ENCODE measurements at regions not wholly inside any gene's neighbourhood (a gene's known extent, or its start where the extent isn't known, plus 50 kb on each side); places are given as distances from the start of the nearest gene placed in this dataset.

GRCh38 chr18:64275593-64276300, 126.9 kb upstream of the LINC00305 start:
- no peak for DNase-seq

- no peak for DNase-seq
Observed at GRCh38 chr18:64273724-64274123, 124.8 kb upstream of the LINC00305 start.

GRCh38 chr18:64271975-64272659, 123.2 kb upstream of the LINC00305 start:
- DNase-seq = no peak

- DNase-seq = no peak
Observed at GRCh38 chr18:64271246-64271645, 122.4 kb upstream of the LINC00305 start.

- DNase-seq = no peak
Observed at GRCh38 chr18:64270608-64271007, 121.7 kb upstream of the LINC00305 start.

GRCh38 chr18:64270121-64270520, 121.2 kb upstream of the LINC00305 start:
- no peak for DNase-seq

- DNase-seq = no peak
Observed at GRCh38 chr18:64264171-64264570, 115.3 kb upstream of the LINC00305 start.

GRCh38 chr18:64260810-64261209, 111.9 kb upstream of the LINC00305 start:
- no peak for DNase-seq

GRCh38 chr18:64259871-64260270, 111.0 kb upstream of the LINC00305 start:
- DNase-seq = no peak

- DNase-seq = no peak
Observed at GRCh38 chr18:64258111-64258650, 109.3 kb upstream of the LINC00305 start.

- DNase-seq = no peak
Observed at GRCh38 chr18:64254399-64255093, 105.7 kb upstream of the LINC00305 start.

GRCh38 chr18:64253873-64254272, 105.0 kb upstream of the LINC00305 start:
- no peak for DNase-seq

GRCh38 chr18:64253222-64253621, 104.3 kb upstream of the LINC00305 start:
- no peak for DNase-seq

- no peak for DNase-seq
Observed at GRCh38 chr18:64248836-64249235, 99.9 kb upstream of the LINC00305 start.

- DNase-seq = no peak
Observed at GRCh38 chr18:64245126-64245861, 96.4 kb upstream of the LINC00305 start.

GRCh38 chr18:64244571-64244970, 95.7 kb upstream of the LINC00305 start:
- DNase-seq = no peak

- no peak for DNase-seq
Observed at GRCh38 chr18:64240316-64240715, 91.4 kb upstream of the LINC00305 start.

- DNase-seq = no peak
Observed at GRCh38 chr18:64238076-64238475, 89.2 kb upstream of the LINC00305 start.

GRCh38 chr18:64234321-64234720, 85.4 kb upstream of the LINC00305 start:
- DNase-seq = no peak

GRCh38 chr18:64233851-64234250, 85.0 kb upstream of the LINC00305 start:
- no peak for DNase-seq

GRCh38 chr18:64220941-64221340, 72.1 kb upstream of the LINC00305 start:
- DNase-seq = no peak

GRCh38 chr18:64219517-64219916, 70.6 kb upstream of the LINC00305 start:
- no peak for DNase-seq

- no peak for DNase-seq
Observed at GRCh38 chr18:64210401-64210949, 61.6 kb upstream of the LINC00305 start.
